GM23338 (cell line): ENCODE measurements at regions not wholly inside any gene's neighbourhood (a gene's known extent, or its start where the extent isn't known, plus 50 kb on each side); places are given as distances from the start of the nearest gene placed in this dataset.

ENCODE experiments used
- ATAC-seq: fragments of 200-7000 bp; cut with Tn5 transposase; 3 replicates; pipeline ENCODE4 v1.9.1; 2020
- DNase-seq: peaks from one replicate; pipeline ENCODE4 v3.0.0-alpha.2; 2015; ENCODE audit warnings: low spot score
- H2AFZ ChIP-seq: fragments of 200-600 bp; sonication (generic); 2 replicates; pipeline ENCODE4 v1.8.0; 2016; ENCODE audit warnings: antibody characterized with exemption, mild to moderate bottlenecking, moderate library complexity
- H3F3A ChIP-seq: fragments of 200-600 bp; sonication (generic); replicated peaks from 2 replicates; pipeline ENCODE4 v1.8.0; 2017; ENCODE audit warnings: antibody characterized with exemption, mixed run types, low read depth
- H3K27ac ChIP-seq: fragments of 200-600 bp; sonication (generic); 2 replicates; pipeline ENCODE4 v1.6.1; 2016; ENCODE audit warnings: low read depth
- H3K27me3 ChIP-seq: fragments of 200-600 bp; sonication (generic); 2 replicates; pipeline ENCODE4 v1.8.0; 2016; ENCODE audit warnings: mild to moderate bottlenecking, mixed run types, moderate library complexity; ENCODE audit not compliant: insufficient read depth
- H3K36me3 ChIP-seq: fragments of 200-600 bp; sonication (generic); 2 replicates; pipeline ENCODE4 v1.8.0; 2016; ENCODE audit warnings: mild to moderate bottlenecking; ENCODE audit not compliant: insufficient read depth
- H3K4me1 ChIP-seq: fragments of 200-600 bp; sonication (generic); 2 replicates; pipeline ENCODE4 v1.8.0; 2016; ENCODE audit warnings: mild to moderate bottlenecking, moderate library complexity; ENCODE audit not compliant: insufficient read depth
- H3K4me2 ChIP-seq: fragments of 200-600 bp; sonication (generic); 2 replicates; pipeline ENCODE4 v1.7.1; 2017; ENCODE audit warnings: mixed run types
- H3K4me3 ChIP-seq: fragments of 200-600 bp; sonication (generic); 2 replicates; pipeline ENCODE4 v1.6.1; 2016; ENCODE audit warnings: mixed run types
- H3K79me2 ChIP-seq: fragments of 200-600 bp; sonication (generic); replicated peaks from 2 replicates; pipeline ENCODE4 v1.8.0; 2017; ENCODE audit warnings: mild to moderate bottlenecking; ENCODE audit not compliant: insufficient read depth
- H3K9me2 ChIP-seq: fragments of 200-600 bp; sonication (generic); 2 replicates; pipeline ENCODE4 v1.8.0; 2017; ENCODE audit not compliant: insufficient read depth
- H4K20me1 ChIP-seq: fragments of 200-600 bp; sonication (generic); replicated peaks from 2 replicates; pipeline ENCODE4 v1.8.0; 2017; ENCODE audit warnings: mild to moderate bottlenecking; ENCODE audit not compliant: insufficient read depth
- H3K27ac Mint-ChIP-seq: 2 replicates; pipeline ENCODE4 v1.8.0; 2020; ENCODE audit warnings: inconsistent platforms, mild to moderate bottlenecking, moderate library complexity, mixed read lengths
- H3K27me3 Mint-ChIP-seq: 3 replicates; pipeline ENCODE4 v1.8.0; 2022; ENCODE audit warnings: low read depth, mild to moderate bottlenecking, moderate library complexity, mixed read lengths, inconsistent platforms; ENCODE audit not compliant: insufficient read depth, poor library complexity
- H3K36me3 Mint-ChIP-seq: 3 replicates; pipeline ENCODE4 v1.8.0; 2021; ENCODE audit warnings: low read depth, mild to moderate bottlenecking, inconsistent platforms, moderate library complexity, mixed read lengths
- H3K4me1 Mint-ChIP-seq: 3 replicates; pipeline ENCODE4 v1.8.0; 2020; ENCODE audit warnings: mild to moderate bottlenecking, inconsistent platforms, mixed read lengths
- H3K4me3 Mint-ChIP-seq: 3 replicates; pipeline ENCODE4 v1.8.0; 2021; ENCODE audit warnings: moderate library complexity, mild to moderate bottlenecking, inconsistent platforms, mixed read lengths
- H3K9me3 Mint-ChIP-seq: 3 replicates; pipeline ENCODE4 v1.8.0; 2020; ENCODE audit warnings: moderate library complexity, mild to moderate bottlenecking, inconsistent platforms, mixed read lengths
- CTCF ChIP-seq, 2 experiments: fragments of 200-600 bp in 1 of 2; sonication (generic) in 1 of 2; conservative IDR thresholded peaks; 2 replicates each; pipeline versions ENCODE4 v1.5.1 to v1.6.1; 2016 to 2017; ENCODE audit warnings: antibody characterized with exemption in 2 of 2, low read depth in 2 of 2, mild to moderate bottlenecking in 2 of 2, moderate library complexity in 1 of 2
- EZH2 ChIP-seq: fragments of 200-600 bp; sonication (generic); IDR thresholded peaks from one replicate; pipeline ENCODE4 v1.8.0; 2017; ENCODE audit warnings: antibody characterized with exemption, mild to moderate bottlenecking, low read depth; ENCODE audit not compliant: unreplicated experiment
- EZH2phosphoT487 ChIP-seq: fragments of 200-600 bp; sonication (generic); IDR thresholded peaks from one replicate; pipeline ENCODE4 v1.8.1; 2018; ENCODE audit warnings: antibody characterized with exemption; ENCODE audit not compliant: unreplicated experiment
- JUNB ChIP-seq: IDR thresholded peaks from one replicate; pipeline ENCODE4 v1.6.1; 2016; ENCODE audit warnings: antibody characterized with exemption; ENCODE audit not compliant: unreplicated experiment
- NANOG ChIP-seq: IDR thresholded peaks from 2 replicates; pipeline ENCODE4 v1.6.1; 2016; ENCODE audit warnings: antibody characterized with exemption, borderline replicate concordance
- POLR2AphosphoS5 ChIP-seq: IDR thresholded peaks from 2 replicates; pipeline ENCODE4 v1.6.1; 2016; ENCODE audit warnings: antibody characterized with exemption, low read depth
- STAT1 ChIP-seq: IDR thresholded peaks from one replicate; pipeline ENCODE4 v1.6.1; 2016; ENCODE audit warnings: antibody characterized with exemption; ENCODE audit not compliant: unreplicated experiment
- ZNF331 ChIP-seq: fragments of 250-450 bp; sonication (Bioruptor Pico); IDR thresholded peaks from 2 replicates; pipeline ENCODE4 v1.5.0; 2020; ENCODE audit warnings: low read depth, mild to moderate bottlenecking, moderate library complexity
- ZNF462 ChIP-seq: fragments of 250-450 bp; sonication (Bioruptor Pico); IDR thresholded peaks from 2 replicates; pipeline ENCODE4 v1.5.0; 2020; ENCODE audit warnings: mild to moderate bottlenecking, moderate library complexity

GRCh38 chrX:38935561-38935960, 134.3 kb downstream of the MID1IP1 start (continued):
- no peak for TF ChIP-seq ZNF462 (CRISPR knock-in tag)
- TF ChIP-seq JUNB, result no peak
- no peak for TF ChIP-seq NANOG
- no peak for TF ChIP-seq ZNF331 (CRISPR knock-in tag)

GRCh38 chrX:38937400-38937799, 136.1 kb downstream of the MID1IP1 start:
- Histone ChIP-seq H2AFZ (no peak overlapping the region), H3K27ac (no peak overlapping the region), H3K27me3 (no peaks in the 10 kb centered on the region), H3K4me1 (no peaks in the 10 kb centered on the region), H3K79me2 (no peaks in the 10 kb centered on the region), H3K36me3 (no peaks in the 10 kb centered on the region), H3K9me2 (no peaks in the 10 kb centered on the region), H3F3A (no peaks in the 10 kb centered on the region), H3K4me3 (no peak overlapping the region), H3K4me2 (no peak overlapping the region), H4K20me1 (no peaks in the 10 kb centered on the region)
- H3K36me3 Mint-ChIP-seq, result no peaks in the 10 kb centered on the region
- DNase-seq (no peak), ATAC-seq (no peak)
- H3K27ac Mint-ChIP-seq, result no peak overlapping the region
- no peaks in the 10 kb centered on the region for H3K4me1 Mint-ChIP-seq
- no peaks in the 10 kb centered on the region for H3K27me3 Mint-ChIP-seq
- H3K9me3 Mint-ChIP-seq, result no peaks in the 10 kb centered on the region
- H3K4me3 Mint-ChIP-seq, result no peak overlapping the region
- TF ChIP-seq EZH2phosphoT487 (no peak), POLR2AphosphoS5 (no peak), ZNF331 (CRISPR knock-in tag) (no peak), CTCF (conservative IDR thresholded peaks at IDR 0.05; ENCODE audit: low read depth in 2 of 2) (no peak), STAT1 (no peak), EZH2 (no peak), ZNF462 (CRISPR knock-in tag) (no peak)
